ENCODE measurements at regions not wholly inside any gene's neighbourhood (a gene's known extent, or its start where the extent isn't known, plus 50 kb on each side); places are given as distances from the start of the nearest gene placed in this dataset.

GRCh38 chr18:45494811-45495210 is 120.5 kb upstream of the SLC14A2 start (continued):
- no peak for TF ChIP-seq ZNF510 (tag by site-specific recombination; IDR thresholded peaks at IDR 0.05; ENCODE audit: insufficient replicate concordance)
- no peak for TF ChIP-seq ZNF426 (tag by site-specific recombination; IDR thresholded peaks at IDR 0.05)
- TF ChIP-seq, protein P1, sequence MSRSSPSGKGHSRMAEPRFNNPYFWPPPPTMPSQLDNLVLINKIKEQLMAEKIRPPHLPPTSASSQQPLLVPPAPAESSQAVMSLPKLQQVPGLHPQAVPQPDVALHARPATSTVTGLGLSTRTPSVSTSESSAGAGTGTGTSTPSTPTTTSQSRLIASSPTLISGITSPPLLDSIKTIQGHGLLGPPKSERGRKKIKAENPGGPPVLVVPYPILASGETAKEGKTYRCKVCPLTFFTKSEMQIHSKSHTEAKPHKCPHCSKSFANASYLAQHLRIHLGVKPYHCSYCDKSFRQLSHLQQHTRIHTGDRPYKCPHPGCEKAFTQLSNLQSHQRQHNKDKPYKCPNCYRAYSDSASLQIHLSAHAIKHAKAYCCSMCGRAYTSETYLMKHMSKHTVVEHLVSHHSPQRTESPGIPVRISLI (tag by site-specific recombination; IDR thresholded peaks at IDR 0.05) = no peak
- TF ChIP-seq ZNF366 (tag by site-specific recombination; conservative IDR thresholded peaks at IDR 0.05) = no peak
- TF ChIP-seq ZNF843 (tag by site-specific recombination; IDR thresholded peaks at IDR 0.05) = no peak

- CTCF ChIA-PET = no interaction called here
- no peaks in the 10 kb centered on the region for H3K4me1 ChIP-seq (ENCODE audit: control insufficient read depth, insufficient read depth, low read length)
- H3K27ac ChIP-seq (ENCODE audit: extremely low read depth, low read depth, low read length) = no peak overlapping the region
- POLR2A ChIA-PET = no interaction called here
- no peak overlapping the region for H3K4me3 ChIP-seq (ENCODE audit: low read depth, low read length)
- no peaks in the 10 kb centered on the region for H3K9me3 ChIP-seq (ENCODE audit: control insufficient read depth, insufficient read depth, low read depth, low read length)
- TF ChIP-seq ZNF48 (tag by site-specific recombination; IDR thresholded peaks at IDR 0.05) (no peak), ZNF121 (tag by site-specific recombination; IDR thresholded peaks at IDR 0.05) (no peak), ZNF555 (tag by site-specific recombination; conservative IDR thresholded peaks at IDR 0.05) (no peak), ZNF26 (tag by site-specific recombination; IDR thresholded peaks at IDR 0.05) (no peak), ZNF654 (tag by site-specific recombination; IDR thresholded peaks at IDR 0.05; ENCODE audit: low read depth) (no peak), ZNF530 (tag by site-specific recombination; IDR thresholded peaks at IDR 0.05; ENCODE audit: low read depth) (no peak), ZNF830 (tag by site-specific recombination; IDR thresholded peaks at IDR 0.05; ENCODE audit: low read depth) (no peak), ZEB2 (tag by site-specific recombination; IDR thresholded peaks at IDR 0.05) (no peak), KLF7 (tag by site-specific recombination; IDR thresholded peaks at IDR 0.05; ENCODE audit: borderline replicate concordance) (no peak), PRDM4 (tag by site-specific recombination; IDR thresholded peaks at IDR 0.05) (no peak), ZFP41 (tag by site-specific recombination; IDR thresholded peaks at IDR 0.05; ENCODE audit: borderline replicate concordance) (no peak), ZBTB21 (tag by site-specific recombination; IDR thresholded peaks at IDR 0.05) (no peak), KLF9 (tag by site-specific recombination; IDR thresholded peaks at IDR 0.05; ENCODE audit: low read depth) (no peak), ZNF112 (tag by site-specific recombination; IDR thresholded peaks at IDR 0.05) (no peak), ZNF23 (tag by site-specific recombination; IDR thresholded peaks at IDR 0.05; ENCODE audit: borderline replicate concordance) (no peak), KLF16 (tag by site-specific recombination; IDR thresholded peaks at IDR 0.05) (no peak), OSR2 (tag by site-specific recombination; IDR thresholded peaks at IDR 0.05) (no peak), GLI2 (tag by site-specific recombination; IDR thresholded peaks at IDR 0.05; ENCODE audit: borderline replicate concordance, low read depth) (no peak), AEBP2 (tag by site-specific recombination; IDR thresholded peaks at IDR 0.05; ENCODE audit: borderline replicate concordance) (no peak)
- H3K36me3 ChIP-seq (ENCODE audit: control insufficient read depth in 2 of 2, insufficient read depth in 1 of 2, low read length in 2 of 2) = no peaks in the 10 kb centered on the region
Measured at GRCh38 chr18:45496741-45497140, 118.5 kb upstream of the SLC14A2 start.

All from HEK293 (cell line).